H1 (cell line): ENCODE measurements at regions not wholly inside any gene's neighbourhood (a gene's known extent, or its start where the extent isn't known, plus 50 kb on each side); places are given as distances from the start of the nearest gene placed in this dataset.

Source experiments
- CTCF ChIA-PET: fragments of 300-600 bp; sonication (Branson Sonifier 250); formaldehyde crosslinking; loops from one replicate; lab custom pipeline; 2021; ENCODE audit not compliant: partially characterized antibody; lab: Charles Lee
- POLR2A ChIA-PET: fragments of 300-600 bp; sonication (Branson Sonifier 250); formaldehyde crosslinking; loops from one replicate; lab custom pipeline; 2021; ENCODE audit warnings: inconsistent platforms; ENCODE audit not compliant: partially characterized antibody; lab: Charles Lee
- DNase-seq, 2 experiments: peaks; one replicate each; pipeline versions ENCODE4 v3.0.0 to v3.0.0-alpha.2; 2010 to 2022; ENCODE audit warnings: low spot score in 2 of 2, low read depth in 1 of 2, mixed read lengths in 1 of 2
- FAIRE-seq: peaks from 2 replicates; lab custom pipeline; 2011; peaks lifted over from hg19 to GRCh38; lab: Jason Lieb, UNC
- H2AFZ ChIP-seq: 2 replicates; pipeline ENCODE4 v1.8.1; 2012; ENCODE audit warnings: low read length, inconsistent platforms
- H2AK5ac ChIP-seq: 2 replicates; pipeline ENCODE4 v1.6.1; 2013; ENCODE audit warnings: low read depth, low read length
- H2BK120ac ChIP-seq: replicated peaks from 2 replicates; pipeline ENCODE3; 2013; ENCODE audit warnings: low read depth, low read length, inconsistent platforms
- H2BK12ac ChIP-seq: 2 replicates; pipeline ENCODE4 v1.6.1; 2013; ENCODE audit warnings: low read depth, low read length
- H2BK15ac ChIP-seq: 2 replicates; pipeline ENCODE4 v1.6.1; 2013; ENCODE audit warnings: low read length
- H2BK20ac ChIP-seq: 2 replicates; pipeline ENCODE4 v1.6.1; 2013; ENCODE audit warnings: low read length
- H2BK5ac ChIP-seq: 2 replicates; pipeline ENCODE4 v1.6.1; 2013; ENCODE audit warnings: low read depth, low read length
- H3K14ac ChIP-seq: 2 replicates; pipeline ENCODE4 v1.6.1; 2013; ENCODE audit warnings: inconsistent platforms; ENCODE audit not compliant: insufficient read length
- H3K18ac ChIP-seq: 2 replicates; pipeline ENCODE4 v1.6.1; 2013; ENCODE audit warnings: low read length; ENCODE audit errors: extremely low read depth
- H3K23ac ChIP-seq: 2 replicates; pipeline ENCODE4 v1.6.1; 2013; ENCODE audit warnings: inconsistent platforms; ENCODE audit not compliant: insufficient read length
- H3K23me2 ChIP-seq: 2 replicates; pipeline ENCODE4 v1.6.1; 2013; ENCODE audit warnings: low read depth, low read length
- H3K27ac ChIP-seq: 2 replicates; pipeline ENCODE4 v1.6.1; 2011; ENCODE audit warnings: low read depth, low read length, inconsistent platforms
- H3K27me3 ChIP-seq, 4 experiments: replicated peaks in 1 of 4; 1 replicate in 1 of 4; 2 replicates in 3 of 4; pipeline versions ENCODE4 v1.6.1 to v1.8.1; 2011 to 2013; ENCODE audit warnings: low read length in 3 of 4, mild to moderate bottlenecking in 3 of 4, inconsistent platforms in 2 of 4, mixed read lengths in 2 of 4, moderate library complexity in 1 of 4; ENCODE audit not compliant: control insufficient read depth in 3 of 4, insufficient read depth in 3 of 4; ENCODE audit errors: extremely low read depth in 1 of 4
- H3K36me3 ChIP-seq, 4 experiments: 2 replicates each; pipeline versions ENCODE4 v1.6.1 to v1.8.1; 2011 to 2013; ENCODE audit warnings: mild to moderate bottlenecking in 4 of 4, low read length in 3 of 4, moderate library complexity in 2 of 4, control low read depth in 1 of 4, inconsistent platforms in 1 of 4; ENCODE audit not compliant: insufficient read depth in 4 of 4, control insufficient read depth in 2 of 4
- H3K4ac ChIP-seq: replicated peaks from 2 replicates; pipeline ENCODE3; 2013; ENCODE audit warnings: low read length, low read depth, mixed read lengths, inconsistent platforms; ENCODE audit not compliant: insufficient read length
- H3K4me1 ChIP-seq, 4 experiments: replicated peaks in 1 of 4; 1 replicate in 1 of 4; 2 replicates in 3 of 4; pipeline versions ENCODE4 v1.6.1 to v1.8.1; 2011 to 2013; ENCODE audit warnings: low read length in 3 of 4, inconsistent platforms in 2 of 4, mixed read lengths in 1 of 4; ENCODE audit not compliant: insufficient read depth in 4 of 4, control insufficient read depth in 3 of 4
- H3K4me2 ChIP-seq, 2 experiments: 2 replicates each; pipeline versions ENCODE4 v1.6.1 to v1.8.1; 2011 to 2013; ENCODE audit warnings: low read depth in 2 of 2, low read length in 2 of 2, control low read depth in 1 of 2, inconsistent platforms in 1 of 2, mild to moderate bottlenecking in 1 of 2; ENCODE audit not compliant: insufficient read depth in 1 of 2
- H3K4me3 ChIP-seq, 4 experiments: fragments of 200-600, 300-600 bp in 1 of 4; sonication (generic), shearing (Covaris generic), sonication (Bioruptor Twin) in 1 of 4; 2 replicates each; pipeline versions ENCODE4 v1.5.1 to v1.8.1; 2011 to 2016; ENCODE audit warnings: low read length in 4 of 4, low read depth in 3 of 4, control low read depth in 2 of 4, inconsistent platforms in 2 of 4, mild to moderate bottlenecking in 2 of 4, mixed read lengths in 1 of 4, moderate library complexity in 1 of 4; ENCODE audit not compliant: insufficient read depth in 2 of 4; ENCODE audit errors: extremely low read depth in 1 of 4
- H3K56ac ChIP-seq: replicated peaks from 2 replicates; pipeline ENCODE3; 2013; ENCODE audit warnings: low read depth, mild to moderate bottlenecking, mixed read lengths, low read length, inconsistent platforms; ENCODE audit not compliant: insufficient read length
- H3K79me1 ChIP-seq: 2 replicates; pipeline ENCODE4 v1.6.1; 2013; ENCODE audit warnings: low read depth, low read length, control low read depth
- H3K79me2 ChIP-seq, 2 experiments: 2 replicates each; pipeline versions ENCODE4 v1.6.1 to v1.8.1; 2012 to 2013; ENCODE audit warnings: low read length in 2 of 2, mild to moderate bottlenecking in 2 of 2, inconsistent platforms in 1 of 2; ENCODE audit not compliant: insufficient read depth in 2 of 2, control insufficient read depth in 1 of 2
- H3K9ac ChIP-seq, 4 experiments: replicated peaks in 1 of 4; 1 replicate in 1 of 4; 2 replicates in 3 of 4; pipeline versions ENCODE4 v1.6.1 to v1.8.1; 2011 to 2013; ENCODE audit warnings: low read depth in 3 of 4, low read length in 3 of 4, control low read depth in 2 of 4, mild to moderate bottlenecking in 2 of 4, moderate library complexity in 2 of 4, inconsistent platforms in 1 of 4; ENCODE audit errors: extremely low read depth in 1 of 4
- H3K9me3 ChIP-seq, 2 experiments: 2 replicates each; pipeline versions ENCODE4 v1.6.1 to v1.8.1; 2012 to 2013; ENCODE audit warnings: mild to moderate bottlenecking in 2 of 2, moderate library complexity in 2 of 2, control low read depth in 1 of 2, inconsistent platforms in 1 of 2, low read depth in 1 of 2, low read length in 1 of 2, mixed read lengths in 1 of 2; ENCODE audit not compliant: insufficient read depth in 2 of 2
- H4K20me1 ChIP-seq, 2 experiments: replicated peaks in 1 of 2; 2 replicates each; pipeline versions ENCODE3 to v1.8.1; 2011 to 2013; ENCODE audit warnings: inconsistent platforms in 2 of 2, low read length in 2 of 2, mild to moderate bottlenecking in 1 of 2; ENCODE audit not compliant: insufficient read depth in 2 of 2, control insufficient read depth in 1 of 2
- H4K5ac ChIP-seq: 2 replicates; pipeline ENCODE4 v1.6.1; 2013; ENCODE audit warnings: low read length, low read depth, mixed read lengths, inconsistent platforms; ENCODE audit not compliant: insufficient read length
- H4K8ac ChIP-seq: 2 replicates; pipeline ENCODE4 v1.8.0; 2013; ENCODE audit warnings: mild to moderate bottlenecking, moderate library complexity, low read length, inconsistent platforms; ENCODE audit not compliant: insufficient read depth; ENCODE audit errors: extremely low read depth
- H4K91ac ChIP-seq: replicated peaks from 2 replicates; pipeline ENCODE3; 2013; ENCODE audit warnings: low read length, mixed read lengths, inconsistent platforms; ENCODE audit not compliant: insufficient read length
- GABPA ChIP-seq: IDR thresholded peaks from 2 replicates; pipeline ENCODE4 v1.6.1; 2011; ENCODE audit warnings: mild to moderate bottlenecking, low read length, moderate library complexity, borderline replicate concordance; ENCODE audit not compliant: insufficient read depth
- TEAD4 ChIP-seq: IDR thresholded peaks from 2 replicates; pipeline ENCODE4 v1.6.1; 2012; ENCODE audit warnings: low read depth, low read length, inconsistent platforms, mixed read lengths
- WGBS, 2 experiments: shearing (Covaris generic) in 1 of 2; methylation state at CpG; one replicate each; pipeline versions ENCODE4 v1.1.6 to v1.1.7; 2013 to 2015; ENCODE audit warnings: low lambda C conversion rate in 2 of 2, mixed read lengths in 2 of 2, inconsistent platforms in 1 of 2, low coverage in 1 of 2, missing lambda C conversion rate in 1 of 2; ENCODE audit not compliant: insufficient replicate concordance in 2 of 2, insufficient coverage in 1 of 2, insufficient read length in 1 of 2; ENCODE audit errors: extremely low coverage in 1 of 2, missing lambda C conversion rate in 1 of 2; 5-methylcytosine and 5-hydroxymethylcytosine counted together

DNA sequence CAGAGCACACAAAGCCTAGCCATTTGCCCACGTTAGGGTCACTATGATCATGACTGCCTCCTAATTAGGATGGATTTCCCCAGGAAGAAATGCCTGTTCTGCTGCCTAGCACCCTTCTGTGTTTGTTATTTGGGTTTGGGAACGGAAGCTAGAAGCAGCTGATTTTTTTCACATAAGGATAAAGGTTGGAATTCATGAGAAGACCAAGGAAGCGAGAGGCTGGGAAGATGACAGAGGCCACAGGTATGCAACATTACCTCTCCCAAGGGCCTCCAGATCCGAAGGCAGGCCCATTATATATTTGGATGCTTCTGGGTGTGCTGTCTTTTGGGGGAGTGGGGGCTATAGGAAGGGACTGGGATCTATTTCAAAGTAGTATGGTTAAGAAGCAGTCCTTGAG, 204.7 kb downstream of the FBXO15 start:
- Histone ChIP-seq H4K20me1 (no peaks in the 10 kb centered on the region), H2BK5ac (no peak overlapping the region), H3K79me1 (no peaks in the 10 kb centered on the region), H2BK12ac (no peak overlapping the region), H3K4me1 (no peaks in the 10 kb centered on the region), H3K4me2 (no peak overlapping the region), H3K79me2 (no peaks in the 10 kb centered on the region), H3K4me3 (no peak overlapping the region), H3K23ac (no peak overlapping the region), H3K14ac (no peak overlapping the region), H2BK15ac (no peak overlapping the region), H3K36me3 (no peaks in the 10 kb centered on the region), H4K5ac (no peak overlapping the region), H3K27me3 (no peaks in the 10 kb centered on the region), H3K4ac (no peak overlapping the region), H3K56ac (no peak overlapping the region), H2BK120ac (no peak overlapping the region), H4K8ac (no peak overlapping the region), H3K9ac (no peak overlapping the region), H2BK20ac (no peak overlapping the region), H3K18ac (no peak overlapping the region), H2AFZ (no peak overlapping the region), H4K91ac (no peak overlapping the region), H3K9me3 (no peaks in the 10 kb centered on the region), H3K23me2 (no peaks in the 10 kb centered on the region), H2AK5ac (no peak overlapping the region), H3K27ac (no peak overlapping the region)
- 89% methylated on average over 4 of the region's 4 CpGs; no CpG with 5 or more reads in 1 of the 2 experiments for WGBS, 2 experiments
- DNase-seq (no peak), FAIRE-seq (no peak)
- POLR2A ChIA-PET = no interaction called here
- CTCF ChIA-PET = no interaction called here
- TF ChIP-seq TEAD4 (no peak), GABPA (no peak)
